ENCODE measurements at regions not wholly inside any gene's neighbourhood (a gene's known extent, or its start where the extent isn't known, plus 50 kb on each side); places are given as distances from the start of the nearest gene placed in this dataset.

DNA sequence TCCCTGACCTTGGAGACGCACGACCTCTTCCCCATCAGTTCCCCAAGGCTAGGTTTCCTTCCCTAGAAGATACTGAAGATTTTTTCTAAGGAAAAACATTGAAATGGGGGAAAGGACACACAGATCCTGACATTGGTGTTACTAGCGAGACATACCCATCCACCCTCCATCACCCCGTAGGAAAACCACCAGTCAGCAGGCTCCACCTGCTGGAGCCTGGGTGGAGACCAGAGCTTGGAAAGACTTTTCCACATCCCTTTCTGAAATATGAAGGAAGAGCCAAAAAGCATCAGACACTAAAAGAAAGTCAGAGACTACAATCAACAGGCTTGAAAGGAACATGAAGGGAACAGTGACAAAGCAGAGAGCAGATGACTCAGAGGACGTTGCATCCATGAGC is 638.0 kb downstream of the IRX1 start:
- Histone ChIP-seq H2BK20ac (ENCODE audit: low read depth, low read length, poor library complexity, severe bottlenecking) (no peak overlapping the region), H3K79me1 (ENCODE audit: insufficient read depth, low read depth, low read length, poor library complexity, severe bottlenecking) (no peaks in the 10 kb centered on the region), H3K4me2 (ENCODE audit: insufficient read depth, insufficient read length, low read length) (no peak overlapping the region), H2BK5ac (ENCODE audit: insufficient read length, low read length) (no peak overlapping the region), H4K8ac (replicated peaks; ENCODE audit: insufficient read length, low read depth, low read length) (no peak overlapping the region), H3K4ac (ENCODE audit: low read depth, low read length) (no peak overlapping the region), H3K27ac (ENCODE audit: insufficient read length, low read depth, low read length) (no peak overlapping the region), H3T11ph (ENCODE audit: low read length) (no peak overlapping the region), H3K14ac (ENCODE audit: insufficient read depth, low read length) (no peak overlapping the region), H2BK120ac (ENCODE audit: low read depth, low read length, poor library complexity, severe bottlenecking) (no peak overlapping the region), H3K9ac (ENCODE audit: extremely low read depth, insufficient read length, low read length) (no peak overlapping the region), H2AFZ (ENCODE audit: low read length) (no peak overlapping the region), H3K27me3 (ENCODE audit: insufficient read depth, low read length) (no peaks in the 10 kb centered on the region), H4K20me1 (ENCODE audit: control insufficient read depth, insufficient read depth, insufficient read length) (no peaks in the 10 kb centered on the region), H3K56ac (ENCODE audit: insufficient read length, low read depth, low read length) (no peak overlapping the region), H4K5ac (ENCODE audit: insufficient read length, low read depth, low read length) (no peak overlapping the region), H3K23ac (ENCODE audit: insufficient read length, low read depth, low read length) (no peak overlapping the region), H3K4me1 (ENCODE audit: insufficient read depth, low read length) (no peaks in the 10 kb centered on the region; the same call in 1 of the 2 replicates), H2BK15ac (ENCODE audit: low read depth, low read length) (no peak overlapping the region), H3K79me2 (ENCODE audit: insufficient read depth, low read length) (no peaks in the 10 kb centered on the region), H3K23me2 (ENCODE audit: insufficient read length, low read depth, low read length, poor library complexity, severe bottlenecking) (no peaks in the 10 kb centered on the region), H4K91ac (ENCODE audit: insufficient read length, low read depth, low read length) (no peak overlapping the region), H2AK5ac (ENCODE audit: insufficient read length, low read length) (no peak overlapping the region), H3K9me3 (ENCODE audit: control insufficient read depth, low read depth, low read length) (no peaks in the 10 kb centered on the region), H3K18ac (ENCODE audit: insufficient read length, low read depth, low read length) (no peak overlapping the region), H2BK12ac (ENCODE audit: insufficient read length, low read depth, low read length) (no peak overlapping the region)
- no CpG with 5 or more reads among the region's 5 CpGs for WGBS (ENCODE audit: extremely low coverage, insufficient read length, low lambda C conversion rate)
- TF ChIP-seq CTCF (conservative IDR thresholded peaks at IDR 0.05) = peak; percentile 58
- H3K4me3 Mint-ChIP-seq = no peak overlapping the region
- H3K27ac Mint-ChIP-seq = no peak overlapping the region; a peak in 1 of 7 replicates
- peaks cover 1 to 18% (median 11%) of the 10 kb centered on the region in 3 experiments; a peak in 6 of 7 replicates for H3K36me3 Mint-ChIP-seq (ENCODE audit: insufficient read depth in 1 of 3, low read depth in 3 of 3)
- peaks cover 16 to 20% of the 10 kb centered on the region in 2 experiments for H3K4me1 Mint-ChIP-seq
- peaks cover 11 to 14% of the 10 kb centered on the region in 2 experiments for H3K9me3 Mint-ChIP-seq
- DNase-seq = no peak
- H3K27me3 Mint-ChIP-seq (ENCODE audit: low read depth) = peaks cover 27% of the 10 kb centered on the region

Measured in H9 (cell line).